ENCODE measurements at regions not wholly inside any gene's neighbourhood (a gene's known extent, or its start where the extent isn't known, plus 50 kb on each side); places are given as distances from the start of the nearest gene placed in this dataset.

GRCh38 chr6:54060286-54060685, 51.0 kb upstream of the MLIP start:
- TF ChIP-seq CTCF (IDR thresholded peaks at IDR 0.05; ENCODE audit: low read depth, low read length, missing input control) (no peak), REST (IDR thresholded peaks at IDR 0.05) (no peak)
